GM18519 (cell line): ENCODE measurements at regions not wholly inside any gene's neighbourhood (a gene's known extent, or its start where the extent isn't known, plus 50 kb on each side); places are given as distances from the start of the nearest gene placed in this dataset.
"Not testable (repeated sequence)": the region's sequence is repeated elsewhere in the genome, so short reads cannot be mapped to it uniquely, and the experiment has no call there.

Experiments used
- ATAC-seq: cut with Tn5 transposase; IDR thresholded peaks from one replicate; pipeline ENCODE4 v1.9.1; 2021; ENCODE audit warnings: mild to moderate bottlenecking, moderate library complexity; ENCODE audit not compliant: unreplicated experiment, low FRiP score

- ATAC-seq: no peak
These were observed 91.6 kb downstream of the FZD1 start for GRCh38 chr7:91355695-91356435.

GRCh38 chr7:91356915-91357314 is 92.7 kb downstream of the FZD1 start:
- no peak for ATAC-seq

DNA sequence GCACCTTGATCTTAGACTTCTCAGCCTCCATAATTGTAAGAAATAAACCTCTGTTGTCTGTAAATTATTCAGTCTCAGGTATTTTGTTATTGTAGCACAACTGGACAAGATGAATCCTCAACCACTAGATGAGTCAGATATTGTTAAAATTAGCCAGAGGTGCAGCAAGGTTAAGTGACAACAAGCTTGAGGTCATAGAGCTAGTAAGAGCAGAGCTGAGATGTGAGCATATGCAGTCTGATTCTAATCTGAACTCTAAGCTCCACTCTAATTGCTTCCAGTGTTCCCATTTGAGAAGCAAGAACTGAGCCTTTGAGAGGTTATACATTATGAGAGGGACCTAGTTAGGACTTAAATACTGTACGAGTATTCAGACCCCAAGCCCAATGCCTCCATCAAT is 93.1 kb downstream of the FZD1 start:
- ATAC-seq: no peak

- ATAC-seq: no peak
These were observed 93.7 kb downstream of the FZD1 start for GRCh38 chr7:91357901-91358300.

GRCh38 chr7:91358303-91358702 is 94.1 kb downstream of the FZD1 start:
- no peak for ATAC-seq

- ATAC-seq: not testable (repeated sequence)
These were observed 100.9 kb downstream of the FZD1 start for GRCh38 chr7:91365097-91365496.

DNA sequence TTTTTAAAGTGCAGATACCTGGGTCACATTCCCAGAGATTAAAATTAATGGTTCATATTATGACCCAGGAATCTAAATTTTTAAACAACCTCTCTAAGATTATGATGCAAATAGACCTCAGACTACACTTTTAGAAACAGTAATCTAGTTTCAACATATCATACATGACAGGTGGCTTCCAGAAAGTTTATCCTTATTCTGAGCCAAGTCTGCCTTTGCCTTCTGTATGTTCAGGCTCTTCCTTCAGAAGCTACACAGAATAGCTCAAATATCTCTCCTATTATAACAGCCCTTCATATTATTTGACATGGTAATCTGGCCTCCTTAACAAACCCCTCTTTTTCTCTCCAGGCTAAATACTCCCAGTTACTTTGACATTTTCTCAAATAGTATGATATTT is 101.9 kb downstream of the FZD1 start:
- no peak for ATAC-seq

DNA sequence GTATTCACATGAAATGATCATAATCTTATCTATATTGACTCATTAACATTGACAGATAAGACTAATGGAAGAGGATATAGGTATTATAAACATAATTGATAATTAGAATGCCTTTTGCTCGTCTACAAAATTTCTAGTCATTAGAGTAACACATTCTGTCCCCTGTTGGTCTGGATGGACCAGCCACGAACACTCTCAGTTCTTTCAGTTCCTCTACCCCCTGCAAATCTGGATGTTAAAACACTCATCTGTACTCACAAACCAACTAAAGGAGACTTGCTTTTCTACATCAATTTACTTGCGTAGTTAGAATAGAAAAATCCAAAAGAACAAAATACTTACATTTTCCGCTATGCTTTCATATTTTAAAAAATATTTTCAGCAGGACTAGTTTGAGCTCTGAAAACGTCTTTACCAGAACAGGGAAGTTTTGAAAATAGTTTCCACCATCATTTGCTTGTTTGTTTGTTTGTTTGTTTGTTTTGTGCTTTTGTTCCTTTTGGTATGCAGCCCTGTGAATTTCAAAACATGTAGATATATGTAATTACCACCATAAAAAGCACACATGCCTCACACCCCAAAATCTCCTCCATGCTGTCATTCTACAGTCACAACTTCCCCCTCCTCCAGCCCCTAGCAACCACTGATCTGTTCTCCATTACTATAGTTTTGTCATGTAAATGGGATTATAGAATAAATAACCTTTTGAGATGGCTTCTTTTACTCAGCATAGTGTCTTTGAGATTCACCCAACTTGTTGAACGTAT is 103.8 kb downstream of the FZD1 start:
- no peak for ATAC-seq

GRCh38 chr7:91372323-91372722 is 108.1 kb downstream of the FZD1 start:
- no peak for ATAC-seq

DNA sequence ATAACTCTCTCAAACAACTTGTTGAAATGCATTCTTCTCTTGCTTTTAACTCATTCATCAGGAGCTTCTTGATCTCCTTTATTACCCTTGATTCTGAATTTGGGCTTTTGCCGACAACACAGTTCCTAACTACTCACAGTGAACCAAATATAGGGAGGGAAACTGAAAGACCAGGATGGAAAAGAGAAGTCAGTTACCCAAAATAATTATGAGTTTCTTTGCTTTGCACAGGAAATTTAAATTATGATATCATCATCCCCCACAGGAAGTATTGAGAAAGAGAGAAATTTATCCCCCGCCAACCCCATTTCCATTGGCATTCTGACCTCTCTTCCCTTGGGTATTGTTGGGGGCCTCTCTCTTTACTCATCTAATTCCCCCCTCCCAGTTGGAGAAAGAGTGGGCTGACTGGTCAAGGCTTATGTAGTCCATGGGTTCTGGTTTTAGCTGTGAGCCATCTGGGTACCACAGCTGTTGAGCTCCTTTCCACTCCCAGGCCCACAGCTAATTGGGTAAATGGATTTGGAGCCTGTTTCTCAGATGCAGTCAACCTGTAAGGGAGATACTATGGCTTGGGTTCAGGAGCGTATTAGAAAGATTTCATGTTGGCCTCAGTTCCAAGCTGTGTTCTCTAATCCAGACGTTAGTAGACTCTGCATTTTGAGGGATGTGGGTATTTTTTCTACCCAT is 109.0 kb downstream of the FZD1 start:
- no peak for ATAC-seq

DNA sequence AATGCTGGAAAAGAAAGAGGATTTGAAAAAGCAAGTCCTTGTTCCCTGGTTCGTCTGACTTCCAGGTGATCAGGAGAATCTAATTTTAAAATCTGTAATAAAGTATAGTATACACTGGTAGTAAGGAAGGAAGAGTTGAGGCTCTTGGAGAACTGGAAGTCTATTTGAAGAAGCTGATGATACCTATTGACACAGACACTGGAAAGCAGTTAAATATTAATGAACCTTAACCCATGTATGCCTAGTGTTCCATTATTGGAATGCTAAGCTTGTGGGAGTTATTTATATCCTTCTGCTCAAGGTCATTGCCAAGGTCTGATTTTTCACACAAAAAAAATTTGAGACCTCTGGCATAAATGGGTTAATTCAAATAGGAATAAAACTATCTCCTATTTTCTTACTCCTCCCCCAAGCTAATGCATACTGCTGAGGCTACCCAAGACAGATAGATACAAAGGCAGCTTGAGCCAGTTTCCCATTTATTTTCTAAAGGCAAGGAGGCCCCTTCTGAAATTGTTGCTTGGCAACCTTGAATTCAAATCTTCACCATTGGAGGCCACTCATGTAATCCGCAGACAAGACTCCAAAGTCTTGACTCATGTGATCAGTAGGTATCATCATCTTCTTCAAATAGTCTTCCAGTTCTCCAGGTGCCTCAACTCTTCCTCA is 110.2 kb downstream of the FZD1 start:
- no peak for ATAC-seq

- ATAC-seq: no peak
These were observed 111.1 kb downstream of the FZD1 start for GRCh38 chr7:91375378-91375777.

DNA sequence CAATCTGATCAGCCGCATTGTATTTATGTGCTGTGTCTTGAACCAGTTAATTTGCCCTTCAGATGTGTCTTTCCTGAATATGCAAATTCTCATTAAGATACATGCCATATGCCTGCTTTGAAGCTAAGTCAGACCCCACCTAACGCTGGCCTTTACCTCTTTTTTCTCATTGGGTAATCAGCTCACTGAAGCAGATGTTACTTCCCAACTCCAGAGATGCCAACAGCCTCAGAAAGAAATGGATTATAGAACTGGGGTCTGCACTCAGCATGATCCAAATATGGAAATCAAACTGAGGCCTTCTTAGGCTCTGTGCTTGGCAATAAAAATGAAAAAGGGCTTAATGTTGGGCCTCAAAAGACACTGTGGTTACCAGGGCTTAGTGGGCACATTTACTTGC is 113.9 kb downstream of the FZD1 start:
- no peak for ATAC-seq

GRCh38 chr7:91379236-91379635 is 115.0 kb downstream of the FZD1 start:
- no peak for ATAC-seq

DNA sequence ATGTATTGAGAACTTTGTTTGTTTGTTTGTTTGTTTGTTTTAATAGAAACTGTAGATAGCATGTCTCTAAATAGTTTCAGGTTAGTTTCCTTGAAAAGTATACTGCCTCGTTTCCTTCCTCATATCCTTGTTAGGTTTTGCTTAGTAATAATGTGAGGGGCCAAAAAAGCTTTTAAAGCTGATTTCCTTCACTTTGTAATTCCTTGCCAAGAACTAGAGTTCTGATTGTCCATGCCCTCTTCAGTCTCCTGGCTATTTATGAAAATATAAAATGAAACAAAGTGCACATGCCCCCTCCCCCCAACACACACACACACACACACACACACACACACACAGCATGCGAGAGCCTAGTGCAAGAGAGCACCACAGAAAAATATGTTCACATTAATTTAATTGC is 115.8 kb downstream of the FZD1 start:
- no peak for ATAC-seq

- no peak for ATAC-seq
These were observed 119.0 kb downstream of the FZD1 start for GRCh38 chr7:91383053-91383904.

DNA sequence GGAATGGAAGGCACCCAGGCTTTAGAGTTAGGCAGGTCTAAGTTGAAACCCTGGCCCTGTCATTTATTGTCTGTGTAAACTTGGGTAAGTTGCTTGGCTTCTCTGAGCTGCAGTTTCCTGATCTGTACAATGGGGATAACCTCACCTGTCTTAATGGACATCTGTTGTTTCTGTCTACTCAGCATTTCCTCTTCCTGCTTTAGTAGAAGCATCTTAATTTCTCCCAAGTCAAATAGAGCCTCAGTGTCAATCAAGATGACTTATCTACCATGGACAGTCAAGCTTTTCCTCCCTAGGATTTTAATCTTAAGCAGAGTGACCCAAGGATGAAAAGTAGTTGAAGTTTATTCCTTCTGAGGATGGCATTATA is 119.7 kb downstream of the FZD1 start:
- no peak for ATAC-seq

- not testable (repeated sequence) for ATAC-seq
These were observed 130.5 kb downstream of the FZD1 start for GRCh38 chr7:91394757-91395156.

- not testable (repeated sequence) for ATAC-seq
These were observed 131.1 kb downstream of the FZD1 start for GRCh38 chr7:91395313-91395712.

GRCh38 chr7:91397096-91397495 is 132.9 kb downstream of the FZD1 start:
- ATAC-seq: no peak
